RWPE2 (cell line): ENCODE measurements at regions not wholly inside any gene's neighbourhood (a gene's known extent, or its start where the extent isn't known, plus 50 kb on each side); places are given as distances from the start of the nearest gene placed in this dataset.

Source experiments
- ATAC-seq: fragments of 200-7000 bp; cut with Tn5 transposase; 3 replicates; pipeline ENCODE4 v1.9.1; 2021; ENCODE audit warnings: low read depth
- DNase-seq: peaks from one replicate; pipeline ENCODE4 v3.0.0-alpha.2; 2020; ENCODE audit warnings: low spot score
- H3K27ac ChIP-seq: fragments of 450-650 bp; 2 replicates; pipeline ENCODE4 v1.5.1; 2017; ENCODE audit warnings: mild to moderate bottlenecking; ENCODE audit not compliant: poor library complexity, severe bottlenecking
- H3K27me3 ChIP-seq: fragments of 250-450 bp; sonication (Bioruptor Pico); 2 replicates; pipeline ENCODE4 v1.5.1; 2021; ENCODE audit warnings: mild to moderate bottlenecking, moderate library complexity; ENCODE audit not compliant: insufficient read depth, poor library complexity, severe bottlenecking
- H3K36me3 ChIP-seq: fragments of 250-450 bp; sonication (Bioruptor Pico); 2 replicates; pipeline ENCODE4 v1.5.1; 2020; ENCODE audit warnings: low read depth, mild to moderate bottlenecking, moderate library complexity
- H3K4me1 ChIP-seq: fragments of 250-450 bp; sonication (Bioruptor Pico); 2 replicates; pipeline ENCODE4 v1.5.1; 2021; ENCODE audit warnings: mild to moderate bottlenecking, moderate library complexity; ENCODE audit not compliant: insufficient read depth, poor library complexity, severe bottlenecking
- H3K4me3 ChIP-seq: fragments of 250-450 bp; sonication (Bioruptor Pico); 2 replicates; pipeline ENCODE4 v1.5.1; 2021; ENCODE audit warnings: mild to moderate bottlenecking, moderate library complexity; ENCODE audit not compliant: severe bottlenecking
- H3K9me3 ChIP-seq: fragments of 250-450 bp; sonication (Bioruptor Pico); 2 replicates; pipeline ENCODE4 v1.5.1; 2021; ENCODE audit warnings: mild to moderate bottlenecking, moderate library complexity; ENCODE audit not compliant: severe bottlenecking
- CTCF ChIP-seq: fragments of 450-650 bp; IDR thresholded peaks from one replicate; pipeline ENCODE4 v1.5.1; 2017; ENCODE audit warnings: mild to moderate bottlenecking, moderate library complexity; ENCODE audit not compliant: poor library complexity, severe bottlenecking

GRCh38 chr1:10848109-10848684 lies 51.8 kb upstream of the CASZ1 start:
- ATAC-seq (no peak), DNase-seq (no peak)
- TF ChIP-seq CTCF: no peak

GRCh38 chr1:10850026-10850425 lies 53.6 kb upstream of the CASZ1 start:
- DNase-seq (no peak), ATAC-seq (no peak)
- H3K4me3 ChIP-seq: no peak overlapping the region
- H3K27ac ChIP-seq: no peak overlapping the region
- H3K27me3 ChIP-seq: no peaks in the 10 kb centered on the region
- H3K36me3 ChIP-seq: no peaks in the 10 kb centered on the region
- no peak for TF ChIP-seq CTCF
- no peaks in the 10 kb centered on the region for H3K4me1 ChIP-seq
- no peaks in the 10 kb centered on the region for H3K9me3 ChIP-seq

More at GRCh38 chr1:10848109-10848684, 51.8 kb upstream of the CASZ1 start:
- Histone ChIP-seq H3K36me3 (no peaks in the 10 kb centered on the region), H3K27me3 (no peaks in the 10 kb centered on the region), H3K27ac (no peak overlapping the region), H3K9me3 (no peaks in the 10 kb centered on the region), H3K4me3 (no peak overlapping the region), H3K4me1 (no peaks in the 10 kb centered on the region)

GRCh38 chr1:10851024-10852013 lies 54.9 kb upstream of the CASZ1 start:
- no peaks in the 10 kb centered on the region for H3K4me1 ChIP-seq
- DNase-seq (no peak), ATAC-seq (no peak)
- TF ChIP-seq CTCF: no peak
- H3K27me3 ChIP-seq: no peaks in the 10 kb centered on the region
- no peak overlapping the region for H3K4me3 ChIP-seq
- no peaks in the 10 kb centered on the region for H3K9me3 ChIP-seq
- no peak overlapping the region for H3K27ac ChIP-seq
- H3K36me3 ChIP-seq: no peaks in the 10 kb centered on the region

GRCh38 chr1:10852018-10852417 lies 55.6 kb upstream of the CASZ1 start:
- no peaks in the 10 kb centered on the region for H3K4me1 ChIP-seq
- DNase-seq (no peak), ATAC-seq (no peak)
- TF ChIP-seq CTCF: no peak
- no peaks in the 10 kb centered on the region for H3K27me3 ChIP-seq
- no peak overlapping the region for H3K27ac ChIP-seq
- no peaks in the 10 kb centered on the region for H3K9me3 ChIP-seq
- no peak overlapping the region for H3K4me3 ChIP-seq
- no peaks in the 10 kb centered on the region for H3K36me3 ChIP-seq
